HG03432 (cell line): ENCODE measurements at regions not wholly inside any gene's neighbourhood (a gene's known extent, or its start where the extent isn't known, plus 50 kb on each side); places are given as distances from the start of the nearest gene placed in this dataset.
"Not testable (repeated sequence)": the region's sequence is repeated elsewhere in the genome, so short reads cannot be mapped to it uniquely, and the experiment has no call there.

Experiments used
- ATAC-seq: cut with Tn5 transposase; IDR thresholded peaks from one replicate; pipeline ENCODE4 v1.9.1; 2021; ENCODE audit warnings: mild to moderate bottlenecking, moderate library complexity; ENCODE audit not compliant: unreplicated experiment

GRCh38 chr20:5696011-5696559 lies 54.1 kb upstream of the SHLD1 start:
- no peak for ATAC-seq

DNA sequence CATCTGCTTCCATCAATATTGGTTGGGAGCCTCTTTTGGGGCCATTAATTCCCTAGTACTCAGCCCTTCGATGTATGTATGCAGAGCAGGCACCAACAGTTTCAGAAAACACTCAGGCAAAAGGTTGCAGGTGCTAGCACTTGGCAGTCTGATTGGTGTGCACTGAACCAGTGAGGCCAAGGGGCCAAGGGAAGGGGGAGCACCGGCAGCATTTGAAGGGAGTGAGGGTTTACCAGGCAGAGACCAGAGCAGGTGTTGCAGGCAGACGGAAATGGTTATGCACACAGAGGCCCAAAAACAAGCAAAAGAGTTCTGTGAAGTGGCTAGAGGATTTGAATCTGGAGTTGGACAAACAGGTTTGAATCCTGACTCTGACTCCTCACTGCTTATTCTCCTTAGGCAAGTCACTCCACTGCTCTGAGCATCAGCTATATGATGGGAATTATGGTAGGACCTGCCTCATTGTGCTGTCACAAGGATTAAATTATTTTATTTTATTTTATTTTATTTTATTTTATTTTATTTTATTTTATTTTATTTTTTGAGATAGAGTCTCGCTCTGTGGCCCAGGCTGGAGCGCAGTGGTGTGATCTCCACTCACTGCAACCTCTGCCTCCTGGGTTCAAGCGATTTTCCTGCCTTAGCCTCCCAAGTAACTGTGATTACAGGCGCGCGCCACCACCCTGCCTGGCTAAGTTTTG lies 58.1 kb upstream of the SHLD1 start:
- peak; percentile 100 for ATAC-seq

- no peak for ATAC-seq
Observed at GRCh38 chr20:5689463-5689862, 60.7 kb upstream of the SHLD1 start.

GRCh38 chr20:5688431-5688972 lies 61.7 kb upstream of the SHLD1 start:
- ATAC-seq = no peak

GRCh38 chr20:5687884-5688283 lies 62.3 kb upstream of the SHLD1 start:
- ATAC-seq = no peak

DNA sequence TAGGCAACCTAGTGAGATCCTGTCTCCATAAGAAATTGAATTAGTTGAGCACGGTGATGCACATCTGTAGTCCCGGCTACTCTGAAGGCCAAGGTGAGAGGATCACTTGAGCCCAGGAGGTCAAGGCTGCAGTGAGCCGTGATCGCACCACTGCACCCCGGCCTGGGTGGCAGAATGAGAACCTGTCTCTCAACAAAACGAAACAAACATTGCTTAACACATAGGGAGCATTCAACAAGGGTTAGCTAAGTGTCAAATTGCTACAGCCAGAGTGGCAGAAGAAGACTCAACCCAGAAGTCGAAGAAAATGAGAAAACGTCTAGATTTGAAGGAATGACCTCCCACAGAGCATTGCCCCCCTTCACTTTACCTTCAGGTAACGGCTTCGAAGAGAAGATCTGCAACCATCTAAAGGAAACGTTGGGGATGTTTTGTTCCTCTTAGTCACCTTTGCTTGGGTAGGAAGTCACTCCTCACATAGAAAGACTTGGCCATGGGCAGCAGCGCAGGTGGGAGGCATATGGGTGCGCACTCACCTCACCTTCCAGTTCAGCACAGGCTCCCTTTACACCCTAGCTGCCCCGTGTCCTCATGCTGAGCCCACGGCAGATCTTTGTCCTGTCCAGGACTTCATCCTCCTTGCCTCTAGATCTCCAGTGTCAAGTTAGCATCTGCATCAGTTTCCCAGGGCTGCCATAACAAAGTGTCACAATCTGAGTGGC lies 63.7 kb upstream of the SHLD1 start:
- no peak for ATAC-seq

GRCh38 chr20:5682556-5682955 lies 67.6 kb upstream of the SHLD1 start:
- ATAC-seq = not testable (repeated sequence)

DNA sequence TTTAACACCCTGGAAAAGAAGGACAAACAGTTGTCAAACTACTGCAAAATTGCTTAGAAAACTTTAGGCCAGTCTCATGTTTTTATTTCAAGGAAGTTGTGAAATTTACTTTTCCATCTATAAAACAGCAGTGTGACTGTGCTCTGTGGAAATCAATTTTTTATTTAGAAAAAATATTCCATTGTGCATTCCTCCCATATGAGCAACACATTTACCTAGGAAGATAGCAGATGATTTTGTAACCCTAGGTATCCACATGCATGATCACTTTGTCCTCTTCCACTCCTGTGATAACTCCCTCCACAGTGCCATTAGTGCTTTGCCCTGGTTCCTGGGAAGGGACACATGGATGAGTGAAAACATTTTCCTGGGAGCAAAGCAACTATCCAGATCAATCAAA lies 69.4 kb upstream of the GPCPD1 start:
- ATAC-seq = no peak

- no peak for ATAC-seq
Observed at GRCh38 chr20:5678777-5679176, 68.0 kb upstream of the GPCPD1 start.

- not testable (repeated sequence) for ATAC-seq
Observed at GRCh38 chr20:5677944-5678343, 67.1 kb upstream of the GPCPD1 start.

DNA sequence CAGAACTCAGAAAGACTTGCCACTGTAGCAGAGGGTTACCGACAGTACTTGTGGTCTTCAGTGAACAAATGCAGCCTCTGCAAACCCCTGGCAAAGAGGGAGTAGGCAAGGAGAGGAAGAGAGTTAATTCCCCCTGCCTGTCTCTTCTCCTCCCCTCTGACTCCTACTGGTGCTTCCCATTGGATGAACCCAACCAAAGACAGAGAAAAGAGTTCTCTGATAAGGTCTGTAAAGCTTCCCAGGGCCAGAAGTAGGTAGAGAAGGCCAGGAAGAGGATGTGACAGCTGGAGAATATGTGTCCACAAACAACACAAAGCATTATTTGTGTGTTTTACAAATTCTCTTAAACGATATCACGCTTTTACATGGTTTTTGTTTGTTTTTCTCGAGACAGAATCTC lies 66.6 kb upstream of the GPCPD1 start:
- ATAC-seq = no peak

DNA sequence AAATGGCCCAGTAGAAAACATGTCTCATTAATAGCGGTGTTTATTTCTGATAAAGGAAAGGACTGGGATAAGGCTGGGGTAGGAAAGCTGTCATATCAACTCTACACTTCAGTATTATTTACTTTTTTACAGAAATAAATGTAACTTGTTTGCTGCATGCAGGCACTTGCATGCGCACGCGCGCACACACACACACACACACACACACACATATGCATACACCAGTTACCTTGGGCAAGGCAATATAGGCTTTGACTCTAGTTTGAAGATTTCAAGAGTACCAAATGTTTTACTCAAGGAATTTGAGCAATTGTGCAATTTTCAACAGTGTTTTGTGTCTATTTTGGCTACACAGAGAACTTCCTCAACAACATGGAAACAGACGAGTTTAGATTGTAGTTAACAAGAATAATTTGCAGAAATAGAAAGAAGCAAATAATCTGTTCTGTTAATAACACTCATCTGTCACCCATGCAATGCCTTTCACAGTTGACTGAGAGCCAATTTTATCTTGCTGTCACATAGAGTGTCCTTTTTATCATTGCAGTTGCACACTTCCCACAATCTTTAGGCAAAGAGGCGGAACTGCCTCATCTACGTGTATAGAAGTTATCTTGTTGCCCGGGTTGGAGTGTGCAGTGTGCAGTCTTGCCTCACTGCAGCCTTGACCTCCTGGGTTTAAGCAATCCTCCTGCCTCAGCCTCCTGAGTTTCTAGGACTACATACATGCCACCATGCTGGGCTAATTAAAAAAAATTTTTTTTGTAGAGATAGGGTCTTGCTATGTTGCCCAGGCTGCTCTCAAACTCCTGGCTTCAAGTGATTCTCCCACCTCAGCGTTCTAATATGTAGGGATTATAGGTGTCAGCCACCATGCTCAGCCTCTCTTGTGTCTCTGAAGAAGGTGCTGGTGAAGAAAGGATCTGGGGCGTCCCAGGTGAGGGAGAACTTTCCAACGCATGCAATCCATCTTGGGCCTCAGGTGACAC lies 64.6 kb upstream of the GPCPD1 start:
- ATAC-seq = no peak

DNA sequence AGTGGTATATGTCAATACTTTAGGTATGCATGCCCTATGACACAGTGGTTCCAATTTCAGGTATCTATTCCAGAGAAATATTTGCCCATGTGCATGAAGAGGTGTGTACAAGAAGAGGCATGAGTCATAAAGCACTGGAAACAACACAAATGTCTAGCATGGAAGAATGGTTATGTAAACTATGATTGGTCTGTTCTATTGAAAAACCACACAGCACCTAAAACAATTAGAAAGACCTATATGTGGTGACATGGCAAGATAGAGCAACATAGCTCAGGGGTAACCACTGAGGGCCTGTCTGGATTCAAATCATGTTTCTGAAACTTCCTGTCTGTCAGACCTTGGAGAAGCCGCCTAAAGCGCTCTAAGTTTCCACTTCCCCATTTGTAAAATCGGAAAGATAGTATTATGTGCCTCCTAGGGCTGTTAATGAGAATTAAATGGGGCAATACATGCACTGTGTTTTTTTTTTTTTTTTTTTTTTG lies 63.4 kb upstream of the GPCPD1 start:
- ATAC-seq = peak; percentile 93

GRCh38 chr20:5670874-5671273 lies 60.1 kb upstream of the GPCPD1 start:
- no peak for ATAC-seq

DNA sequence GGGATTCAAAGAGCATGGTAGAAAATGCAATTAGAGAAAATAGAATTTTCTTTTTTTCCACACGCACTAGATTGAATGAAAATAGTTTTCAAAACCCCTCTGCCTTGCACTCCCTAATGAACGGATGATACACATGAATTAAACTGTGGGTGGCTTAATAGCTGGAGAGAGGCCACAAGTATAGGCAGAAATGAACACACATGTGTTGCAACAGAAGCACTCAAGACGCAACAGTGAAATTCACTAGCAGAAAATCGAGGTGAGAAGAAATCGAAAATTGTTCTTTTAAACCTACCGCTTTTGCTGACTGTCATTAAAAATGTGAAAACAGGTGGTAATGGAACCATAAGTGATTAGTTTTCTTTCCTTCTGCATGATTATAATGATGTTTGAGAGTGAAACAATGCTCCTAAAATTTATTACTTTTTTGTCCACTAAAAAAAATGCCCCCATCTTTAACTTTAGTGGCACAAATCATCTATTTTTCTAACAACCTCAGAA lies 59.3 kb upstream of the GPCPD1 start:
- ATAC-seq = no peak

DNA sequence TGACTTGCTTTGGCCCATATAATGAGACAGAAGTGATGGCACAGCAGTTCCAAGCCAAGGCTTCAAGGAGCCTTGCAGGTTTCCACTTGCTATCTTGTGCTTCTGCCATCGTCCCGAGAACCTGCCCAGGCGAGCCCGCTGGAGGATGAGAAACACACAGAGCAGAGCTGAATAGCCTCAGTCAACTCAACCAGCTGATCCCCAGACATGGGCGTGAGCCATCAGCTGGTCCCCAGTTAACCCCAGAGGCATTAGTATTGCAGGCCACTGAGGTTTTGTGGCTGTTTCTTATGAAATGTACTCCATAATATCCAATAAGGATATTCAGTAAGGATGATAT lies 57.7 kb upstream of the GPCPD1 start:
- no peak for ATAC-seq

- ATAC-seq = peak; percentile 63
Observed at GRCh38 chr20:5667705-5668528, 57.1 kb upstream of the GPCPD1 start.

DNA sequence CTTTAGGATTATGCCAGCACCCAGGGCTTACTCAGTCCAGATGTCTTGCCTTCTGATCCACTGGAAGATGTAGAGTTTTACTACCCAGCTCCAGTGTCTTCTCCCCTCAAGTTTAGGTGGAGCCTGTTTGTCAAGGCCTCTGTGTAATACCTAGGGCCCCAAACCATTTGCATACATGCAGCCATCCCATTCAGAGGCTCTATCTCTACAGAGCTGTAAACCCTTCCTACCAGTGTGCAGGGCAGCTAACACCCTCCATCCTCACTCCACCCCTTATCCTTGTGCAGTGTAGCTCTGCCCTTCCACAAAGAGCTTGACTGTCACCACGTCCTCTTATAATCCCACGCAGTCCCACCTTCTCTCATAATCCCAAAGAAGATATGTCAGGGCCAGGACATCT lies 54.6 kb upstream of the GPCPD1 start:
- no peak for ATAC-seq

DNA sequence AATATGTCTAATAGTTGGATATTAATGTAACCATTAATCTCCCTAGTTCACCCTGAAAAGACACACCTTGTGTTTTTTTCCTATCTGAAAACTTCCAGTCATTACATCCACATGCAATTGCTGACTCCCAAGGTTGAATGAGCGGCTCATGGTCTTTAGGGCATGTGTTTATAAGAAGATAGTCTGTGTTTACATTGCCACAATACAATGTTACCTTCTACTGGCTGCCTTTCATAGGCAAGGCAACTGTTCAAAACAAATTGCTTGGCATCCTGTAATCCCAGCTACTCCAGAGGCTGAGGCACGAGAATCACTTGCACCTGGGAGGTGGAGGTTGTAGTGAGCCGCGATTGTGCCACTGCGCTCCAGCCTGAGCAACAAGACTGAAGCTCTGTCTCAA lies 52.6 kb upstream of the GPCPD1 start:
- ATAC-seq = no peak

- no peak for ATAC-seq
Observed at GRCh38 chr20:5662769-5663168, 52.0 kb upstream of the GPCPD1 start.
